Ascending aorta (tissue), 2 donors: ENCODE measurements at regions not wholly inside any gene's neighbourhood (a gene's known extent, or its start where the extent isn't known, plus 50 kb on each side); places are given as distances from the start of the nearest gene placed in this dataset.
A peak's percentile ranks its signal among the peaks of the same experiment; 100 is the strongest.

Source experiments
- DNase-seq, 2 donors: peaks; one replicate each; pipeline ENCODE4 v3.0.0-alpha.2; 2019; ENCODE audit warnings: low spot score in 2 of 2
- H3K27ac ChIP-seq, 2 donors: fragments of 200-600 bp; sonication (generic); one replicate each; pipeline ENCODE4 v1.5.1; 2016 to 2017; ENCODE audit warnings: mild to moderate bottlenecking in 1 of 2
- H3K27me3 ChIP-seq: fragments of 200-600 bp; sonication (generic); one replicate; pipeline ENCODE4 v1.5.1; 2017
- H3K36me3 ChIP-seq, 2 donors: fragments of 200-600 bp; sonication (generic); one replicate each; pipeline ENCODE4 v1.5.1; 2016
- H3K4me1 ChIP-seq, 2 donors: fragments of 200-600 bp; sonication (generic); one replicate each; pipeline ENCODE4 v1.5.1; 2016 to 2017; ENCODE audit warnings: mild to moderate bottlenecking in 1 of 2
- H3K4me3 ChIP-seq, 2 donors: fragments of 200-600 bp; sonication (generic); one replicate each; pipeline ENCODE4 v1.5.1; 2016 to 2017; ENCODE audit warnings: mild to moderate bottlenecking in 1 of 2
- H3K9me3 ChIP-seq, 2 donors: fragments of 200-600 bp; sonication (generic); one replicate each; pipeline ENCODE4 v1.5.1; 2016
- intact Hi-C: fragments of 100-400 bp; cut with DNase I; formaldehyde crosslinking; loops from one replicate; pipeline ENCODE4 v1.15.1; 2023
- TF ChIP-seq, protein P1 (sequence below), 3 experiments: fragments of 200-600 bp in 2 of 3; fragments of 450-650 bp in 1 of 3; sonication (generic) in 2 of 3; IDR thresholded peaks; one replicate each; pipeline ENCODE4 v1.5.1; 2016 to 2019; ENCODE audit warnings: antibody characterized with exemption in 3 of 3, mild to moderate bottlenecking in 1 of 3, moderate library complexity in 1 of 3

DNA sequence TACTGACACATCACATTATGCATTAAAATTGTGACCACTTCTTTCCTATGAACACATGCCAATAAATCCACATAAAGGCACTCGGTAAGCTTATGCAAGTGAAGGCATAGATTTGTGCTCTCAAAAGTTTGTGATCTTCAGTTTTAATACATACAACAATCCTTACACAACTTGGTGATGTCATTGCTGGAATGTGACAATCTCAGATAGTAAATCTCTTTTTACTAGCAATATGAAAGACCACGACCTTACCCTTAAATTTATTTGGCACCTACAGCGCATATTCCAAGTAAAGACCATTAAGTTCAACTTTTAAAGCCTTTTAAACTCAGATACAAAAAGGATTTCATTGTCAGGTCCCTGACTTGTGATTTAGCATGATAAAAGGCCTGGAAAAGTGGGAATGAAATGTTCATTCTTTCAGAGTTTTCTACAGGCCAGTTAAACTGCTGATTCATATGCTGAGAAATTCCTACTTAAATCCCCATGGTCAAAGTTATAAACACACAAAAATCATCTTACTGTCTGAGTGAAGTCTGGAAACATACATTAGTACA lies 157.4 kb downstream of the SIPA1L2 start:
- intact Hi-C loops = no loop called here
- TF ChIP-seq, protein P1, sequence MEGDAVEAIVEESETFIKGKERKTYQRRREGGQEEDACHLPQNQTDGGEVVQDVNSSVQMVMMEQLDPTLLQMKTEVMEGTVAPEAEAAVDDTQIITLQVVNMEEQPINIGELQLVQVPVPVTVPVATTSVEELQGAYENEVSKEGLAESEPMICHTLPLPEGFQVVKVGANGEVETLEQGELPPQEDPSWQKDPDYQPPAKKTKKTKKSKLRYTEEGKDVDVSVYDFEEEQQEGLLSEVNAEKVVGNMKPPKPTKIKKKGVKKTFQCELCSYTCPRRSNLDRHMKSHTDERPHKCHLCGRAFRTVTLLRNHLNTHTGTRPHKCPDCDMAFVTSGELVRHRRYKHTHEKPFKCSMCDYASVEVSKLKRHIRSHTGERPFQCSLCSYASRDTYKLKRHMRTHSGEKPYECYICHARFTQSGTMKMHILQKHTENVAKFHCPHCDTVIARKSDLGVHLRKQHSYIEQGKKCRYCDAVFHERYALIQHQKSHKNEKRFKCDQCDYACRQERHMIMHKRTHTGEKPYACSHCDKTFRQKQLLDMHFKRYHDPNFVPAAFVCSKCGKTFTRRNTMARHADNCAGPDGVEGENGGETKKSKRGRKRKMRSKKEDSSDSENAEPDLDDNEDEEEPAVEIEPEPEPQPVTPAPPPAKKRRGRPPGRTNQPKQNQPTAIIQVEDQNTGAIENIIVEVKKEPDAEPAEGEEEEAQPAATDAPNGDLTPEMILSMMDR (IDR thresholded peaks at IDR 0.05) = no peak
- Histone ChIP-seq H3K36me3 (no peaks in the 10 kb centered on the region), H3K4me1 (peaks cover 0 to 7% of the 10 kb centered on the region in 2 donors), H3K27ac (peak overlapping the region; percentile 11 to 38), H3K9me3 (no peaks in the 10 kb centered on the region), H3K27me3 (no peaks in the 10 kb centered on the region), H3K4me3 (no peak overlapping the region)
- no peak for DNase-seq

DNA sequence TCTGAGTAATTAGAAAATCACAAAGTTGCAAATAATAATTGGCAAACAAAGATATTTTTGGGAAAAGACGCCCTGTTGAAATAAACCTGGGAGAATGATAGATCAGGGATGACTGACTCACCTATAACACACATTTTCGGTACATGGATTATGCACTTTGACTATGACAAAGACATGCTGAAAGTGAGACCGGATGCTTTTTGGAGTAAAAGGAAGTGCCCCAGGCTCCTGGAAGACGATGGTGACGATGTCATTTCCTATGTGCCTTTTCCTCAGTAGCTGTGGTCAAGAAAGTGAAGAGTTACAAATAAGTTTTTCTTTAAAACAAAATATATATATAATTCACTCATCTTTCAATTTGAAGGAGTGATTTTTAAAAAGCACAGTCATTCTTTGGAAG lies 158.7 kb downstream of the SIPA1L2 start:
- intact Hi-C loops = no loop called here
- H3K4me1 ChIP-seq = peaks cover 0 to 7% of the 10 kb centered on the region in 2 donors
- H3K27me3 ChIP-seq = no peaks in the 10 kb centered on the region
- H3K36me3 ChIP-seq = no peaks in the 10 kb centered on the region
- no peak for DNase-seq
- no peak overlapping the region for H3K27ac ChIP-seq
- TF ChIP-seq, protein P1 (IDR thresholded peaks at IDR 0.05) = no peak
- H3K4me3 ChIP-seq = no peak overlapping the region
- no peaks in the 10 kb centered on the region for H3K9me3 ChIP-seq

DNA sequence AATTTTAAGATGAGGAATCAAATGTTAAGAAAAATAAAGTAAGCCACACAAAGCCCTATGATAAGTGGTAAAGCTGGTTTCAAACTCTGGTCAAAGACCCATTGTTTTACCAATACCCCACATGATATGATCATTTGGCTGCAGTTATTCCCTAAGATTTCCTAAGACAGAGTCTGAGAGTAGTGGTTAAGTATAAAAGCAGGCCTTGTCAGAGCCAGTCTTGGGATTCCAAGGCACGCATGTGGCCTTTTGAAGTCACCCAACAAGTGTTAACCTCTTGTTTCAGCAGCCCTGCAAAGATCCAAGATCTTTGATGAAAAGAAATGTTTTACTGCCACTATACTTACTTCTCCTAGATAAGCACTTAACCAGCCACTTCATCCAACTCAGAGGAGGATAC lies 159.2 kb downstream of the SIPA1L2 start:
- Histone ChIP-seq H3K27ac (no peak overlapping the region), H3K9me3 (no peaks in the 10 kb centered on the region), H3K4me3 (no peak overlapping the region), H3K4me1 (peaks cover 0 to 7% of the 10 kb centered on the region in 2 donors), H3K36me3 (no peaks in the 10 kb centered on the region), H3K27me3 (no peaks in the 10 kb centered on the region)
- TF ChIP-seq, protein P1 (IDR thresholded peaks at IDR 0.05) = no peak
- intact Hi-C loops = no loop called here
- no peak for DNase-seq

DNA sequence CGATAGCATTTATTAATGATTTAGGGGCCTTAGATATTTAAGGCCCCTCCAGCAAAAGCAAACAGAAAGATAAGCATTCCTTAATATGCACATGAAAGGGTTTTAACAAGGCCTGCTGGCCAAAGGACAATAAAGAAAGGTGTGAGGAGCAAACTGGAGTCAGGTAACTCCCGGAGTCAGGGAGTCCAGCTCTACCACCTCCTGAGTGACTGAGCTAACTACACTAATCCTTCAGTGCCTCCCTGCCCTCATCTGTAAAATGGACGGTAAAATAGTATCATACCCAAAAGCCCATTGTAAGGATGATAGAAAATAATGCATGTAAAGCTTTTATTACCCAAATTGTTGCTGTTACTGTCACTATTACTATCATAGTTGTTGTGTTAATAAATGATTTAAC lies 161.7 kb downstream of the SIPA1L2 start:
- Histone ChIP-seq H3K27ac (no peak overlapping the region), H3K9me3 (no peaks in the 10 kb centered on the region), H3K4me1 (peaks cover 0 to 4% of the 10 kb centered on the region in 2 donors), H3K36me3 (peaks cover 0 to 6% of the 10 kb centered on the region in 2 donors), H3K27me3 (no peaks in the 10 kb centered on the region), H3K4me3 (no peak overlapping the region)
- no peak for DNase-seq
- intact Hi-C loops = no loop called here
- TF ChIP-seq, protein P1 (IDR thresholded peaks at IDR 0.05) = no peak

DNA sequence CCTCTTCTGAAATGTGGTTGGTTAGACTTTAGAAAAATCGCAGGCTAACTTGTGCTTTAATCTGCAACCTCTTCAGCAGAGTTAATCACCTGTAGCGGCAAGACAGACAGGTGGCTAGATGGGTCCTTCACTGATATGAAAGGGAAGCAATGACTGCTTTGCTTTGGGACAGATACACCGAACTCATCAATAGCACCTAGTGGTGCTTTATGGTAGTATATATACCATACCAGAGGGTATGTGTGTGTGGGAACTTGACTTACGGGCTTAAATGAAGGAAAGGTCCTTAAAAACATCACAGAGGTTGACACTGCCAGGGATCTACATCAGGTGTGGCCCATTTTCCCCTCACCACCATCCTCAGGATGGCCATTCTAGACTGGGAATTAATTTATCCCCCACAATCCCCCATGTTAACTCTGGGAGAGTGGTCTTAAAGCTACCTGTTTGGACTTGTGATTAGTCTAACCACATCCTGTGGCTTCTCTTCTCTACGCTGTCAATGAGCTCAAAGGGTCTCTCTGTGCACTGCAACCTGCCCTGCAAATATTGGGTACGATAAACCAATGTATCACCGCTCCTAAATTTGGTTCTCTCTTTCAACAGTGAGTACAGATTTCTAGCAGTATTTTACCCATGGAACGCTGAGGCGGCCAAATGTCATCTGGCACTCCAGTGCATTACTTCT lies 162.7 kb downstream of the SIPA1L2 start:
- H3K9me3 ChIP-seq = no peaks in the 10 kb centered on the region
- no peak overlapping the region for H3K27ac ChIP-seq
- intact Hi-C loops = no loop called here
- no peaks in the 10 kb centered on the region for H3K4me1 ChIP-seq
- DNase-seq = no peak
- no peak overlapping the region for H3K4me3 ChIP-seq
- H3K36me3 ChIP-seq = peaks cover 0 to 6% of the 10 kb centered on the region in 2 donors
- TF ChIP-seq, protein P1 (IDR thresholded peaks at IDR 0.05) = no peak
- H3K27me3 ChIP-seq = no peaks in the 10 kb centered on the region
